NCI-H2029 (cell line): ENCODE measurements at regions not wholly inside any gene's neighbourhood (a gene's known extent, or its start where the extent isn't known, plus 50 kb on each side); places are given as distances from the start of the nearest gene placed in this dataset.
A peak's percentile ranks its signal among the peaks of the same experiment; 100 is the strongest.

ENCODE experiments used
- DNase-seq: peaks from one replicate; lab custom pipeline; 2025; lab: John Stamatoyannopoulos, UW

- DNase-seq = no peak
Measured at GRCh38 chr17:33352526-33352925, 59.4 kb upstream of the ASIC2 start.

GRCh38 chr17:33356266-33356665 lies 63.2 kb upstream of the ASIC2 start:
- no peak for DNase-seq

GRCh38 chr17:33363475-33363874 lies 70.4 kb upstream of the ASIC2 start:
- no peak for DNase-seq

- no peak for DNase-seq
Measured at GRCh38 chr17:33366960-33367359, 73.9 kb upstream of the ASIC2 start.

GRCh38 chr17:33369149-33369548 lies 76.1 kb upstream of the ASIC2 start:
- no peak for DNase-seq

GRCh38 chr17:33369876-33370275 lies 76.8 kb upstream of the ASIC2 start:
- DNase-seq = no peak

GRCh38 chr17:33370401-33370800 lies 77.3 kb upstream of the ASIC2 start:
- DNase-seq = no peak

GRCh38 chr17:33371377-33371776 lies 78.3 kb upstream of the ASIC2 start:
- DNase-seq = no peak

GRCh38 chr17:33373273-33373672 lies 80.2 kb upstream of the ASIC2 start:
- DNase-seq = no peak

- peak; percentile 24 for DNase-seq
Measured at GRCh38 chr17:33375103-33375502, 82.0 kb upstream of the ASIC2 start.

GRCh38 chr17:33375783-33376182 lies 82.7 kb upstream of the ASIC2 start:
- DNase-seq = no peak

GRCh38 chr17:33377837-33378595 lies 84.9 kb upstream of the ASIC2 start:
- DNase-seq = no peak

GRCh38 chr17:33381201-33381600 lies 88.1 kb upstream of the ASIC2 start:
- DNase-seq = no peak

GRCh38 chr17:33383488-33384023 lies 90.5 kb upstream of the ASIC2 start:
- no peak for DNase-seq

- no peak for DNase-seq
Measured at GRCh38 chr17:33385133-33385532, 92.0 kb upstream of the ASIC2 start.

- peak; percentile 31 for DNase-seq
Measured at GRCh38 chr17:33385713-33386112, 92.6 kb upstream of the ASIC2 start.

- no peak for DNase-seq
Measured at GRCh38 chr17:33387406-33387805, 94.3 kb upstream of the ASIC2 start.

GRCh38 chr17:33389504-33390135 lies 96.5 kb upstream of the ASIC2 start:
- DNase-seq = no peak

- peak; percentile 7 for DNase-seq
Measured at GRCh38 chr17:33390479-33391176, 97.5 kb upstream of the ASIC2 start.

GRCh38 chr17:33396818-33397217 lies 103.7 kb upstream of the ASIC2 start:
- DNase-seq = no peak

GRCh38 chr17:33398386-33398785 lies 105.3 kb upstream of the ASIC2 start:
- DNase-seq = no peak

GRCh38 chr17:33401249-33401648 lies 108.2 kb upstream of the ASIC2 start:
- no peak for DNase-seq

GRCh38 chr17:33403194-33403593 lies 110.1 kb upstream of the ASIC2 start:
- DNase-seq = no peak
